Astrocyte of the cerebellum (primary cell): ENCODE measurements at regions not wholly inside any gene's neighbourhood (a gene's known extent, or its start where the extent isn't known, plus 50 kb on each side); places are given as distances from the start of the nearest gene placed in this dataset.

Experiments used
- DNase-seq: peaks from one replicate; pipeline ENCODE4 v3.0.0-alpha.2; 2011; ENCODE audit warnings: low read depth
- H3K4me3 ChIP-seq: 2 replicates; pipeline ENCODE4 v1.5.1; 2011; ENCODE audit warnings: mild to moderate bottlenecking, low read depth, low read length, moderate library complexity
- CTCF ChIP-seq: IDR thresholded peaks from 2 replicates; pipeline ENCODE4 v1.5.1; 2012; ENCODE audit warnings: low read length, low read depth, moderate library complexity, mild to moderate bottlenecking; ENCODE audit errors: missing control alignments
- in situ Hi-C: cut with HindIII; loops from 2 replicates; pipeline ENCODE4 v1.10.0; 2017; ENCODE audit warnings: low sequenced_read_pairs

- H3K4me3 ChIP-seq, result no peak overlapping the region
- TF ChIP-seq CTCF, result no peak
- no peak for DNase-seq
- in situ Hi-C loops, result no loop called here
These were observed 79.2 kb downstream of the F11 start for GRCh38 chr4:186345184-186345583.

GRCh38 chr4:186342582-186342981 is 76.6 kb downstream of the F11 start:
- in situ Hi-C loops, result no loop called here
- H3K4me3 ChIP-seq, result no peak overlapping the region
- no peak for TF ChIP-seq CTCF
- no peak for DNase-seq

- no peak for DNase-seq
- TF ChIP-seq CTCF, result no peak
- in situ Hi-C loops, result no loop called here
- no peak overlapping the region for H3K4me3 ChIP-seq
These were observed 75.7 kb downstream of the F11 start for GRCh38 chr4:186341655-186342054.
